ENCODE measurements at regions not wholly inside any gene's neighbourhood (a gene's known extent, or its start where the extent isn't known, plus 50 kb on each side); places are given as distances from the start of the nearest gene placed in this dataset.

GRCh38 chr10:4437791-4438190 lies 388.2 kb upstream of the AKR1E2 start:
- no peak for DNase-seq (ENCODE audit: unreplicated experiment)
- BruUV-seq (replicated peaks), result no TSS peak
- H3K4me1 Mint-ChIP-seq (ENCODE audit: insufficient read depth, unreplicated experiment), result no peaks in the 10 kb centered on the region
- no peak overlapping the region for H3K4me3 Mint-ChIP-seq (ENCODE audit: unreplicated experiment)
- intact Hi-C loops (cut with micrococcal nuclease), result no loop called here
- no peak for TF ChIP-seq CTCF (IDR thresholded peaks at IDR 0.05; ENCODE audit: unreplicated experiment)
- no peaks in the 10 kb centered on the region for H3K9me3 Mint-ChIP-seq (ENCODE audit: unreplicated experiment)
- H3K27ac Mint-ChIP-seq (ENCODE audit: low read depth, unreplicated experiment), result no peak overlapping the region
- ChIA-PET CTCF (no interaction called here), POLR2A (interaction anchor here (0.9 kb wide), 1 partner anchor 12 kb away, joined by 4 read pairs; no protein-coding TSS in a partner anchor)
- no peaks in the 10 kb centered on the region for H3K27me3 Mint-ChIP-seq (ENCODE audit: insufficient read depth, unreplicated experiment)
- H3K36me3 Mint-ChIP-seq (ENCODE audit: insufficient read depth, unreplicated experiment), result no peaks in the 10 kb centered on the region

GRCh38 chr10:4437061-4437460 lies 388.9 kb upstream of the AKR1E2 start:
- ChIA-PET CTCF (no interaction called here), POLR2A (interaction anchor here (0.9 kb wide), 1 partner anchor 13 kb away, joined by 4 read pairs; no protein-coding TSS in a partner anchor)
- Mint-ChIP-seq H3K27me3 (ENCODE audit: insufficient read depth, unreplicated experiment) (no peaks in the 10 kb centered on the region), H3K27ac (ENCODE audit: low read depth, unreplicated experiment) (no peak overlapping the region), H3K36me3 (ENCODE audit: insufficient read depth, unreplicated experiment) (no peaks in the 10 kb centered on the region), H3K9me3 (ENCODE audit: unreplicated experiment) (no peaks in the 10 kb centered on the region), H3K4me3 (ENCODE audit: unreplicated experiment) (no peak overlapping the region), H3K4me1 (ENCODE audit: insufficient read depth, unreplicated experiment) (no peaks in the 10 kb centered on the region)
- TF ChIP-seq CTCF (IDR thresholded peaks at IDR 0.05; ENCODE audit: unreplicated experiment), result no peak
- intact Hi-C loops (cut with micrococcal nuclease), result no loop called here
- DNase-seq (ENCODE audit: unreplicated experiment), result no peak
- BruUV-seq (replicated peaks), result no TSS peak

- intact Hi-C loops (cut with micrococcal nuclease), result no loop called here
- no peak for TF ChIP-seq CTCF (IDR thresholded peaks at IDR 0.05; ENCODE audit: unreplicated experiment)
- POLR2A ChIA-PET, result interaction anchor here (0.7 kb wide), 1 partner anchor 14 kb away, joined by 3 read pairs; no protein-coding TSS in a partner anchor
- no peak overlapping the region for H3K4me3 Mint-ChIP-seq (ENCODE audit: unreplicated experiment)
- H3K27ac Mint-ChIP-seq (ENCODE audit: low read depth, unreplicated experiment), result no peak overlapping the region
- BruUV-seq (replicated peaks), result no TSS peak
- H3K36me3 Mint-ChIP-seq (ENCODE audit: insufficient read depth, unreplicated experiment), result no peaks in the 10 kb centered on the region
- no peak for DNase-seq (ENCODE audit: unreplicated experiment)
- CTCF ChIA-PET, result interaction anchor here (0.6 kb wide), 1 partner anchor 1257 kb away, joined by 3 read pairs; no protein-coding TSS in a partner anchor
- no peaks in the 10 kb centered on the region for H3K4me1 Mint-ChIP-seq (ENCODE audit: insufficient read depth, unreplicated experiment)
- H3K9me3 Mint-ChIP-seq (ENCODE audit: unreplicated experiment), result no peaks in the 10 kb centered on the region
- H3K27me3 Mint-ChIP-seq (ENCODE audit: insufficient read depth, unreplicated experiment), result no peaks in the 10 kb centered on the region
Observed at GRCh38 chr10:4436103-4436502, 389.9 kb upstream of the AKR1E2 start.

- ChIA-PET POLR2A (no interaction called here), CTCF (no interaction called here)
- no peaks in the 10 kb centered on the region for H3K36me3 Mint-ChIP-seq (ENCODE audit: insufficient read depth, unreplicated experiment)
- no TSS peak for BruUV-seq (replicated peaks)
- no peaks in the 10 kb centered on the region for H3K4me1 Mint-ChIP-seq (ENCODE audit: insufficient read depth, unreplicated experiment)
- H3K9me3 Mint-ChIP-seq (ENCODE audit: unreplicated experiment), result no peaks in the 10 kb centered on the region
- intact Hi-C loops (cut with micrococcal nuclease), result no loop called here
- DNase-seq (ENCODE audit: unreplicated experiment), result no peak
- H3K27me3 Mint-ChIP-seq (ENCODE audit: insufficient read depth, unreplicated experiment), result no peaks in the 10 kb centered on the region
- H3K27ac Mint-ChIP-seq (ENCODE audit: low read depth, unreplicated experiment), result no peak overlapping the region
- H3K4me3 Mint-ChIP-seq (ENCODE audit: unreplicated experiment), result no peak overlapping the region
- no peak for TF ChIP-seq CTCF (IDR thresholded peaks at IDR 0.05; ENCODE audit: unreplicated experiment)
Observed at GRCh38 chr10:4434516-4435071, 391.4 kb upstream of the AKR1E2 start.
